Stomach (tissue), 4 donors: ENCODE measurements at regions not wholly inside any gene's neighbourhood (a gene's known extent, or its start where the extent isn't known, plus 50 kb on each side); places are given as distances from the start of the nearest gene placed in this dataset.

Source experiments
- EP300 ChIP-seq: sonication (generic); formaldehyde crosslinking; IDR thresholded peaks from one replicate; pipeline ENCODE4 v1.6.1; 2017; ENCODE audit warnings: antibody characterized with exemption
- POLR2A ChIP-seq, 4 donors: fragments of 450-650 bp; IDR thresholded peaks; one replicate each; pipeline ENCODE4 v1.6.1; 2016; ENCODE audit warnings: antibody characterized with exemption in 4 of 4, control low read depth in 2 of 4, mild to moderate bottlenecking in 1 of 4, moderate library complexity in 1 of 4
- POLR2AphosphoS5 ChIP-seq, 3 donors: sonication (generic); formaldehyde crosslinking; IDR thresholded peaks; one replicate each; pipeline ENCODE4 v1.6.1; 2016; ENCODE audit warnings: antibody characterized with exemption in 3 of 3
- TF ChIP-seq, protein P1 (sequence below), 7 experiments: fragments of 450-650 bp in 4 of 7; fragments of 200-600 bp in 3 of 7; sonication (generic) in 3 of 7; IDR thresholded peaks; one replicate each; pipeline ENCODE4 v1.5.1; 2016 to 2019; ENCODE audit warnings: antibody characterized with exemption in 7 of 7, control low read depth in 2 of 7, mild to moderate bottlenecking in 1 of 7

DNA sequence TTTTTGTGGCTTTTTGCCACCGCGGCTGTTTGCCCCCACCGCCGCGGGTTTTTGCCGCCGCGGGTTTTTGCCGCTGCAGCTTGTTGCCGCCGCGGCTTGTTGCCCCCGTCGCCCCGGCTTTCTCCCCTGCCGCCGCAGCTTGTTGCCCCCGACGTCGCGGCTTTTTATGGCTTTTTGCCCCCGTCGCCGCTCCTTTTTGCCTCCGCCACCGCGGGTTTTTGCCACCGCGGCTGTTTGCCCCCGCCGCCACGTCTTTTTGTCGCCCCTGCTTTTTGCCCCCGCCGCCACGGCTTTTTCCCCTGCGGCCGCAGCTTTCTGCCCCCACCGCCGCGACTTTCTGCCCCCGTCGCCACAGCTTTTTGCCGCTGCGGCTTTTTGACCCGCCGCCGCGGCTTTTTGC is 149.5 kb downstream of the KCNJ18 start:
- TF ChIP-seq EP300 = no peak
- TF ChIP-seq, protein P1, sequence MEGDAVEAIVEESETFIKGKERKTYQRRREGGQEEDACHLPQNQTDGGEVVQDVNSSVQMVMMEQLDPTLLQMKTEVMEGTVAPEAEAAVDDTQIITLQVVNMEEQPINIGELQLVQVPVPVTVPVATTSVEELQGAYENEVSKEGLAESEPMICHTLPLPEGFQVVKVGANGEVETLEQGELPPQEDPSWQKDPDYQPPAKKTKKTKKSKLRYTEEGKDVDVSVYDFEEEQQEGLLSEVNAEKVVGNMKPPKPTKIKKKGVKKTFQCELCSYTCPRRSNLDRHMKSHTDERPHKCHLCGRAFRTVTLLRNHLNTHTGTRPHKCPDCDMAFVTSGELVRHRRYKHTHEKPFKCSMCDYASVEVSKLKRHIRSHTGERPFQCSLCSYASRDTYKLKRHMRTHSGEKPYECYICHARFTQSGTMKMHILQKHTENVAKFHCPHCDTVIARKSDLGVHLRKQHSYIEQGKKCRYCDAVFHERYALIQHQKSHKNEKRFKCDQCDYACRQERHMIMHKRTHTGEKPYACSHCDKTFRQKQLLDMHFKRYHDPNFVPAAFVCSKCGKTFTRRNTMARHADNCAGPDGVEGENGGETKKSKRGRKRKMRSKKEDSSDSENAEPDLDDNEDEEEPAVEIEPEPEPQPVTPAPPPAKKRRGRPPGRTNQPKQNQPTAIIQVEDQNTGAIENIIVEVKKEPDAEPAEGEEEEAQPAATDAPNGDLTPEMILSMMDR (IDR thresholded peaks at IDR 0.05) = no peak
- TF ChIP-seq POLR2A (IDR thresholded peaks at IDR 0.05) = no peak
- TF ChIP-seq POLR2AphosphoS5 (IDR thresholded peaks at IDR 0.05) = no peak
